ENCODE measurements at regions not wholly inside any gene's neighbourhood (a gene's known extent, or its start where the extent isn't known, plus 50 kb on each side); places are given as distances from the start of the nearest gene placed in this dataset.

- no peak for TF ChIP-seq CTCF (IDR thresholded peaks at IDR 0.05; ENCODE audit: insufficient read depth, low read length)
- DNase-seq (ENCODE audit: low read depth) = no peak
- no peak overlapping the region for H3K4me3 ChIP-seq (ENCODE audit: low read depth, low read length)
These were observed 1919.8 kb downstream of the SUCLG1 start for GRCh38 chr2:82539280-82539621.

GRCh38 chr2:82538590-82539279 is 1920.3 kb downstream of the SUCLG1 start:
- no peak for TF ChIP-seq CTCF (IDR thresholded peaks at IDR 0.05; ENCODE audit: insufficient read depth, low read length)
- no peak for DNase-seq (ENCODE audit: low read depth)
- no peak overlapping the region for H3K4me3 ChIP-seq (ENCODE audit: low read depth, low read length)

GRCh38 chr2:82528288-82528687 is 1930.8 kb downstream of the SUCLG1 start:
- H3K4me3 ChIP-seq (ENCODE audit: low read depth, low read length) = no peak overlapping the region
- DNase-seq (ENCODE audit: low read depth) = no peak
- TF ChIP-seq CTCF (IDR thresholded peaks at IDR 0.05; ENCODE audit: insufficient read depth, low read length) = no peak

- no peak for DNase-seq (ENCODE audit: low read depth)
- no peak for TF ChIP-seq CTCF (IDR thresholded peaks at IDR 0.05; ENCODE audit: insufficient read depth, low read length)
- H3K4me3 ChIP-seq (ENCODE audit: low read depth, low read length) = no peak overlapping the region
These were observed 1932.0 kb downstream of the SUCLG1 start for GRCh38 chr2:82527124-82527523.

GRCh38 chr2:82526277-82526676 is 1932.8 kb downstream of the SUCLG1 start:
- H3K4me3 ChIP-seq (ENCODE audit: low read depth, low read length) = no peak overlapping the region
- TF ChIP-seq CTCF (IDR thresholded peaks at IDR 0.05; ENCODE audit: insufficient read depth, low read length) = no peak
- no peak for DNase-seq (ENCODE audit: low read depth)

- no peak for TF ChIP-seq CTCF (IDR thresholded peaks at IDR 0.05; ENCODE audit: insufficient read depth, low read length)
- no peak for DNase-seq (ENCODE audit: low read depth)
- no peak overlapping the region for H3K4me3 ChIP-seq (ENCODE audit: low read depth, low read length)
These were observed 1933.3 kb downstream of the SUCLG1 start for GRCh38 chr2:82525744-82526143.

GRCh38 chr2:82524826-82525225 is 1934.3 kb downstream of the SUCLG1 start:
- TF ChIP-seq CTCF (IDR thresholded peaks at IDR 0.05; ENCODE audit: insufficient read depth, low read length) = no peak
- no peak for DNase-seq (ENCODE audit: low read depth)
- H3K4me3 ChIP-seq (ENCODE audit: low read depth, low read length) = no peak overlapping the region

Measured in fibroblast of the aortic adventitia (primary cell).